Suprapubic skin (tissue), 4 donors: ENCODE measurements at regions not wholly inside any gene's neighbourhood (a gene's known extent, or its start where the extent isn't known, plus 50 kb on each side); places are given as distances from the start of the nearest gene placed in this dataset.

Experiments
- DNase-seq, 2 donors: peaks; one replicate each; pipeline ENCODE4 v3.0.0-alpha.2; 2019; ENCODE audit warnings: low spot score in 2 of 2
- H3K27ac ChIP-seq: fragments of 200-600 bp; sonication (generic); one replicate; pipeline ENCODE4 v1.5.1; 2019
- H3K27me3 ChIP-seq: fragments of 200-600 bp; sonication (generic); one replicate; pipeline ENCODE4 v1.5.1; 2019
- H3K36me3 ChIP-seq: fragments of 200-600 bp; sonication (generic); one replicate; pipeline ENCODE4 v1.5.1; 2019
- H3K4me1 ChIP-seq: fragments of 200-600 bp; sonication (generic); one replicate; pipeline ENCODE4 v1.5.1; 2019
- H3K4me3 ChIP-seq: fragments of 200-600 bp; sonication (generic); one replicate; pipeline ENCODE4 v1.5.1; 2019; ENCODE audit warnings: mild to moderate bottlenecking
- H3K9me3 ChIP-seq: fragments of 200-600 bp; sonication (generic); one replicate; pipeline ENCODE4 v1.5.1; 2019
- CTCF ChIP-seq, 2 donors: fragments of 200-600 bp in 1 of 2; fragments of 450-650 bp in 1 of 2; sonication (generic) in 1 of 2; IDR thresholded peaks; one replicate each; pipeline ENCODE4 v1.5.1; 2016 to 2019; ENCODE audit warnings: antibody characterized with exemption in 2 of 2, mild to moderate bottlenecking in 1 of 2, moderate library complexity in 1 of 2
- EP300 ChIP-seq: sonication (generic); formaldehyde crosslinking; IDR thresholded peaks from one replicate; pipeline ENCODE4 v1.6.1; 2017; ENCODE audit warnings: antibody characterized with exemption
- POLR2A ChIP-seq, 2 donors: fragments of 450-650 bp; IDR thresholded peaks; one replicate each; pipeline ENCODE4 v1.6.1; 2017; ENCODE audit warnings: antibody characterized with exemption in 2 of 2, mild to moderate bottlenecking in 2 of 2, moderate library complexity in 2 of 2
- POLR2AphosphoS5 ChIP-seq, 3 donors: sonication (generic); formaldehyde crosslinking; IDR thresholded peaks; one replicate each; pipeline ENCODE4 v1.6.1; 2017; ENCODE audit warnings: antibody characterized with exemption in 3 of 3
- WGBS: methylation state at CpG from one replicate; pipeline ENCODE4 v1.1.5; 2018; 5-methylcytosine and 5-hydroxymethylcytosine counted together

DNA sequence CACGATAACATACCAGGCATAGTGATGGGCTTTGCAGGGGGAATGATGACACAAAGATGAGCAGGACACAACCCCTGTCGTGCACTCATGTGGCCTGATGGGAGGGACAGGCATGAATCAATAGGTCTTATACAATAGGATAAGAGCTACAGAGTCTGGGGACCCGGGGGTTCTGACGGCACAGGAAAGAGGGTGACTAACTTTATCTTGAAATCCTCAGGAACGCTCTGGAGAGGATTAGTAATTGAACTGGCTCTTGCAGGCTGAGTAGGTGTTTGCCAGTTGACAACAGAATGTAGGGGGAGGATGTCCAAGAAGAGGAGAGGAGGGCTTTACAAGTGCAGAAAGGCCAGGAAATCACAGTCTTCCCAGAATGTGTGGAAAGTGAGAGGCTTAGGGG lies 219.9 kb upstream of the ECI2 start:
- 74% methylated on average over 5 of the region's 5 CpGs for WGBS
- DNase-seq: no peak
- Histone ChIP-seq H3K36me3 (no peaks in the 10 kb centered on the region), H3K4me1 (peaks cover 49% of the 10 kb centered on the region), H3K27me3 (no peaks in the 10 kb centered on the region), H3K9me3 (no peaks in the 10 kb centered on the region), H3K27ac (no peak overlapping the region), H3K4me3 (no peak overlapping the region)
- TF ChIP-seq POLR2AphosphoS5 (IDR thresholded peaks at IDR 0.05) (no peak), CTCF (IDR thresholded peaks at IDR 0.05) (no peak), EP300 (no peak), POLR2A (IDR thresholded peaks at IDR 0.05) (no peak)

DNA sequence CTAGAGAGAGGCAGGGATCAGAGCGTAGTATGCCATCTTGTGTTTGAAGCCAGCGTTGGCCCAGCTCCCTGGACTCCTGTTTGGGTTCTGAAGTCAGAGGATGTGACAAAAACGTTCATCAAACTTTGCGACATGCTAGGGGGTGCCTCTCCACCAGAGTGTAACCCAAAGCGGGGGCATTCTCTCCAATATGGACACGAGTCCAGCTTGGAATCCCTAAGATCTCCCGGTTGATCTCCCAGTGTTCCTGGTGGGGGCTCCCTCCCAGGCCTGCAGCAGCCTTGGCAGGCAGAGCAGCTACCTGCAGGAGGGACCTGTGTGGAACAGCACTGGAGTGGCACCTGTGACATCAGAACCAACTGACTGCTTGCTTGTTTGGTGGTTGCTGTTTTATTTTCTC lies 218.8 kb upstream of the ECI2 start:
- no peaks in the 10 kb centered on the region for H3K36me3 ChIP-seq
- H3K4me3 ChIP-seq: no peak overlapping the region
- no peaks in the 10 kb centered on the region for H3K9me3 ChIP-seq
- TF ChIP-seq EP300: no peak
- TF ChIP-seq CTCF (IDR thresholded peaks at IDR 0.05): no peak
- no peak for TF ChIP-seq POLR2A (IDR thresholded peaks at IDR 0.05)
- TF ChIP-seq POLR2AphosphoS5 (IDR thresholded peaks at IDR 0.05): no peak
- no peaks in the 10 kb centered on the region for H3K27me3 ChIP-seq
- DNase-seq: no peak
- WGBS: 82% methylated on average over 6 of the region's 7 CpGs
- peaks cover 43% of the 10 kb centered on the region for H3K4me1 ChIP-seq
- H3K27ac ChIP-seq: no peak overlapping the region

- Histone ChIP-seq H3K27ac (no peak overlapping the region), H3K4me1 (peaks cover 34% of the 10 kb centered on the region)
- TF ChIP-seq CTCF (IDR thresholded peaks at IDR 0.05): no peak
- no peak for TF ChIP-seq EP300
- TF ChIP-seq POLR2AphosphoS5 (IDR thresholded peaks at IDR 0.05): no peak
- TF ChIP-seq POLR2A (IDR thresholded peaks at IDR 0.05): no peak
Measured at GRCh38 chr6:4352731-4353130, 217.4 kb upstream of the ECI2 start.

GRCh38 chr6:4352322-4352669 lies 216.9 kb upstream of the ECI2 start:
- DNase-seq: no peak
- peak overlapping the region; percentile 78 for H3K27ac ChIP-seq
- peak overlapping the region; percentile 36 for H3K4me3 ChIP-seq

More at GRCh38 chr6:4352731-4353130, 217.4 kb upstream of the ECI2 start:
- Histone ChIP-seq H3K9me3 (no peaks in the 10 kb centered on the region), H3K27me3 (no peaks in the 10 kb centered on the region), H3K4me3 (no peak overlapping the region), H3K36me3 (no peaks in the 10 kb centered on the region)
- DNase-seq: no peak
- 92% methylated on average over 6 of the region's 6 CpGs for WGBS

More at GRCh38 chr6:4352322-4352669, 216.9 kb upstream of the ECI2 start:
- TF ChIP-seq EP300: no peak
- no peak for TF ChIP-seq POLR2A (IDR thresholded peaks at IDR 0.05)
- TF ChIP-seq POLR2AphosphoS5 (IDR thresholded peaks at IDR 0.05): no peak
- TF ChIP-seq CTCF (IDR thresholded peaks at IDR 0.05): no peak
- peaks cover 29% of the 10 kb centered on the region for H3K4me1 ChIP-seq
- no peaks in the 10 kb centered on the region for H3K36me3 ChIP-seq
- 79% methylated on average over 5 of the region's 5 CpGs for WGBS
- H3K9me3 ChIP-seq: no peaks in the 10 kb centered on the region
- no peaks in the 10 kb centered on the region for H3K27me3 ChIP-seq
